HS-5 (cell line): ENCODE measurements at regions not wholly inside any gene's neighbourhood (a gene's known extent, or its start where the extent isn't known, plus 50 kb on each side); places are given as distances from the start of the nearest gene placed in this dataset.

Experiments used
- DNase-seq: peaks from one replicate; pipeline ENCODE4 v3.0.0-alpha.2; 2012; ENCODE audit warnings: low read depth

DNA sequence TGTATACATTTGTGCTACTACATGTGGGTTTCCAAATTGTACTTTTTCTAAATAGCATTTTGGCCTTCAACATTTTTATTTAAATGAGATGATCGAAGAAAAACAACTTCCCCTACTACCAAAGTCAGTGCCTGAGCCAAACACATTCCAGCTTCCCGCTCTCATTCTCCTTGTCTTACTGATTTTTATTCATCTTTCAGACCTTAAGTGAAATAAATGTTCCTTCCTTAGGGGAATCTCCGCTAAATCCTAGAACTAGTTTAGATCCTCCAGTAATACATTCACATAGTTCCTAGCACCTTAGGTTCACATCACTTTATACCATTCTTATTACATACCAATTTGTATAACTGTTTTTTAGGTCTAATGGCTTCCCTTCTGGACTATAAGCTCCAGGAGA is 122.3 kb upstream of the COL3A1 start:
- no peak for DNase-seq

DNA sequence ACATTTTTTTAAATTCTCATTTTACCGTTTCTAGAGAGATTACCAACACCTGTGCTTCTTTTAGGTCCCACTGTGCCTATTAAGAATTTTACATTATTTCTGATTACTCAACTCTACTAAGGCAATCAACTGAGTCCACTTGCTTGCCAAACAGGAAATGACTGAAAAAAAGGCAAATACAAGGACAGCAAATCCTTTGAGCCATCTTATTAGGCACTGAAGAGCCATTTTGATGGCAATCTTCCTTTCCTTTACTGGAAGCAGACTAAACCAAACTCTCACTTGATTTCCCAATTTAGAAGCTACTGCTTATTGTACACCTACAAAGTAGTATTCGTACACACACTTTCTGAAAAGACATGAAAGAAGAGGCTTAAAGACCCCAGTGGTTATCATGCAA is 121.4 kb upstream of the COL3A1 start:
- peak; percentile 18 for DNase-seq

DNA sequence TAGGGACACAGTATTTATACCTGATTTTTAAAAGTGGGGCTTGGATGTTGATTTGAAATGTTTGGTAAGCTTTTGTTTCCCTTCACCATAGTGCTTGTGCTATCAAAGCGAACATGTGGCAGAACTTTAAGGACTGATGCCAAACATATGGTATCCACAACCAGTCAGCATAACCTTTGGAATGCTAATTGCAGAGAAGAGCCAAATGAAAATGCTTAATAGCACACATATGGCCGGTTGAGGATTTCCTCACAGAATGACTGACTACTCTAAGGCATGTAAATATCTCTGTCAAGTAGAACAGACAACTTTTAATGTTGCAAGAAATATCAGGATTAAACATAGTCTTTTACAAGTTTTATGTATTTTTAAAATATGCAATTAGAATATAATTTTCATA is 120.9 kb upstream of the COL3A1 start:
- DNase-seq: peak; percentile 97

DNA sequence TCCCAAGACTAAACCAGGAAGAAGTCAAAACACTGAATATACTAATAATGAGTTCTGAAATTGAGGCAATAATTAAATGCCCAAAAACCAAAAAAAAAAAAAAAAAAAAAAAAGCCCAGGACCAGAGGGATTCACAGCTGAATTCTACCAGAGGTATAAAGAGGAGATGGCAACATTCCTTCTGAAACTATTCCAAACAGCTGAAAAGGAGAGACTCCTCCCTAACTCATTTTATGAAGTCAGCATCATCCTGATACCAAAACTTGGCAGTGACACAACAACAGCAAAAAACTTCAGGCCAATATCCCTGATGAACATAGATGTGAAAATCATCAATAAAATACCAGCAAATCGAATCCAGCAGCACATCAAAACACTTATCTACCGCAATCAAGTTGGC is 108.5 kb upstream of the COL3A1 start:
- DNase-seq: no peak

DNA sequence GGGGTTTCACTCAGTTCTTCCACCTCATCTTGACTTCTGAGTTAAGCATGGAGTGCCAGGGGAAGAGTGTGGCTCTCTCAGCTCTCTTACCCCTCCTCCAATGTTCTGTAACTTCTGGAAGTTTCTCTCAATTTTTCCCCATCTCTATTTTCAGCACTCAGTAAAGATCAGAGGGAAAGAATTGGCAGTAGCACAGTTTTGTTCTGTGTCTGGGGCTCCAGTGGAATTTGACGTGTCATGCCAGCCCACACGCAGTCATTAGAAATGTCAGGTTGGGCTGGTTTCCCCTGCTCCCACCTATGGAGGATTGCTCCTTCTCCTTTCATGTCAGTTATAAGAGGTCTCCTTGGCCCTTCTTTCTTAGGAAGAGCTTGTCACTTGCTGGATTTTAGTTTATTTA is 104.6 kb upstream of the COL3A1 start:
- no peak for DNase-seq

DNA sequence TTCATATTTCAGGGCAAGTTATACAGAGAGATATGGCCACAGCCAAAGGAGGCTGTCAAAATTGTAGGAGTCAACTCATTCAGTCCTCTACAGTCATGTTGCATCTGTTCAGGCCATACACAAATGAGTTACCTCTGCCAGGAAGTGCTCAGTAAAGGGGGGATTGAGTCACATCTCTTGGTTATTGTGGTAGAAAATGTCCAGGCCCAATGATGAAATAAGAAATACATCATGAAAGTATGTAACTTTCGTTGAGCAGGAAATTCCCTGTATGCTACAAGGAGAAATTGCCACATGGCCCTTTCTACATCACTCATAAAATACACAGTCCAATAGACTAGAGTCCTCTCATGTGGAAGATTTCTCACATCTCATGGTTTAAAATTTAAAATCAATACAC is 103.9 kb upstream of the COL3A1 start:
- peak; percentile 92 for DNase-seq

DNA sequence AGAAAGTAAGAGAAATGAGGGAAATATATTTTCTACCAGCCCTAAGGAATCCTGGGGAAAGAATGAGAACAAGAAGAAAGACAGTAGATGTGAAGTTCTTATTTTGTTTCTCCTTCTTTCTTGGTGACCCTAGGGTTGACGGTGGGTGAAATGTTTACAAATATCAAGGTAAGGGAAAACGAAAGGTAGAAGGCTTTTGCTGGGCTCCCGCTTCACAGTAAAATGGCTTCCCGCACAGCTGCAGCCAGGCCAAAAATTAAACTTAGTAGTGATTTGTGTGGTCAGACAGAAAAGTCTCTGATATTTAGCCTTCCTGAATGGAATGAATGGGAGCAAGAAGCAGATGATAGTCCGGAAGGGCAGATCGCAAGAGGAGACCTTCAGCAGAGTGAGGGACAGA is 99.1 kb upstream of the COL3A1 start:
- no peak for DNase-seq

DNA sequence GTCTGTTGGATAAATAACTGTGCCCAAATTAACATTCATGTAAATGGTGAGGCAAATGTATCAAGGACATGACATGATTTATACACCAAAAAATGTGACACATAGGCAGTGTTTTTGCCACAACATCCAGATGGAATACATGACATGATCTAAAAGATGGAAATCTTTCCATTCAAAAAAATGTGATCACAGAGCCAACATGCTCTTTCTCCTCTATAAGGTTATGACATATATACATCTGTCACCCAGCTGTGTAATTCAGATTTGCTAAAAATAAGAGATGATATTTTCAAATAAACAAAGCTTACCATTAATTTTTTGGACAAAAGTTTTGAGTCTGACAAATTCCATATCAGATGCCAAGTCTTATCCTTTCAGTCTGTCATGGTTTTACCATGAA is 95.5 kb upstream of the COL3A1 start:
- no peak for DNase-seq

DNA sequence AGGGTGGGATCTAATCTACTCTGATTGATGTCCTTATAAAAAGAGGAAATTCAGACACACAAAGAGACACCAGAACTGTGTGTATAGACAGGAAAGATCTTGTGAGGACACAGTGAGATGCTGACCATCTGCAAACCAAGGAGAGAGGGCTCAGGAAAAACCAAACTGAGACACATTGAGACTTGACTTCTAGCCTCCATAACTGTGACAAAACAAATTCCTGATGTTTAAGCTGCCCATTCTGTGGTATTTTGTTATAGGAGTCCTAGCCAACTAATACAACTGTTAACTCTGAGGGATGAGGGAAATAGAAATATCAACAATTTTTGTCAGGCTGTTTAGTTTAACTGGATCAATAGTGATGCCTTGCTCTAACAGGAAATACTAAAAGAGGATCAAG is 93.4 kb upstream of the COL3A1 start:
- DNase-seq: no peak

DNA sequence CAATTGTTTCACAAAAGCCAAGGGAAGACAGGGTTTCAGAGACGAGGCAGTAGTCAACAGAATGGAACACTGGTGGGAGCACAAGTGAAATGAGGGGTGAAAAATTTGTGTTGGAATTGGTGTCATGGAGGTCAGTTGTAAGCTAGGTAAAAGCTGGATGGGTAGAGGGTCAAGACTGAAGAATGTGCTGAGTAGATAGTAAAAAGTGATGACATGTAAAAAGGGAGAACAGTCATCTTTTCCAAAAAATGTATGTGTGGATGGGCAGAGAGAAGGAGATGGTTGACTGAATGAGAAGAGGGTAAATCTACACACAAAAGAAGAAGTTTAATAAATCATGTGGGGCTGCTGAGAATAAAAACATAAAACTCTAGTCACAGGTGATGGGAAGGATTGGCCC is 92.7 kb upstream of the COL3A1 start:
- no peak for DNase-seq

DNA sequence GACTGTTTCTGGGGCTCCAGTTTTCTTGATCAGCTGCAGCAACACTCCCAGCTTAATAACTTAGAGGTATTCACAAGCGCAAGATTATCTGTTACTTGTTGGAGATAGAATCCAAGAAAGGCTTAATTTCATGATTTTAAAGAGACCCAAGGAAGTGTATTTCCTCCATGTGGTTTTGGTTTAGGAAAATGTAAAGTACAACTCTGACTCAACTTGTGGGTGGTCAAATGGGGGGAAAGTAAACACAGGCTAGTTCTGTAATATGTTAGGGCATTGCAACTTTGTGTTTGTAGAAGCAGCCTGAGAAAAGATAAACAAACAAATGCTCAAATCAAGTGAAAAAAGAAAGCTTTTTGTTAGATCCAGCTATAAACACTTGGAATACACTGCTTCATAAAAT is 90.1 kb upstream of the COL3A1 start:
- peak; percentile 20 for DNase-seq

DNA sequence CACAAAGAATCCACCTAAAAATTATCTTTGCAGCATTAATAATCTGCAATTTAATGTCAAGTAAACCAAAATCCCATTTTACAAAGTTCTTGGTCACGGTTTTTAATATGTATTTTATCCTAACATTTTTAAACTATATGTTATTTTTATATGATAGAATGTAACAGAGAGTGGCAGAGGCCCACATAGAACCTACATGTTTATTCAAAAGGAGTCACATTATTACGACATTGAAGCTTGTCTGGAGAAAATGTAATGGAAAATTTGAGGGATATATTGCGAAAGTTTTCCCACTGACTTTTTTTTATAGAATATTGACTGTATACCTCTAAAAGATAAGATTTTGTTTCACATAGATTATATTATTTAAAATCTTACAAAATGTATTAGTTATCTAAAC is 89.7 kb upstream of the COL3A1 start:
- no peak for DNase-seq

DNA sequence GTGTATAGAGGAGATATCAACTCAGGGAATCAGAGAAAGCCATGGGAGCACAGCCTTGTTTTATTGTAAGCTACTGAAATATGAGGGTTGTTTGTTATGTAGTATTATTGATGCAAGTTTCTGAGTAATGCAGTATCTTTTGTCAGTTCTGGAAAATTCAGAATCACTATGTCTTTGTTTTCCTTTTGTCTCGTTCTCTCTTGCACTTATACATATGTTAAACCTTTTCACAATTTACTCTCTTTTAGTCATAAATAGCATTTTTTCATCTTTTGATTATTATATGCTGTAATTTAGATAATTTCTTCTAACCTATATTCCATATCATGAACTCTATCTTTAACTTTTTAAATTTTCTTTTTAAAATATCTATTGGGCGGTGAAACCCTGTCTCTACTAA is 85.0 kb upstream of the COL3A1 start:
- no peak for DNase-seq

DNA sequence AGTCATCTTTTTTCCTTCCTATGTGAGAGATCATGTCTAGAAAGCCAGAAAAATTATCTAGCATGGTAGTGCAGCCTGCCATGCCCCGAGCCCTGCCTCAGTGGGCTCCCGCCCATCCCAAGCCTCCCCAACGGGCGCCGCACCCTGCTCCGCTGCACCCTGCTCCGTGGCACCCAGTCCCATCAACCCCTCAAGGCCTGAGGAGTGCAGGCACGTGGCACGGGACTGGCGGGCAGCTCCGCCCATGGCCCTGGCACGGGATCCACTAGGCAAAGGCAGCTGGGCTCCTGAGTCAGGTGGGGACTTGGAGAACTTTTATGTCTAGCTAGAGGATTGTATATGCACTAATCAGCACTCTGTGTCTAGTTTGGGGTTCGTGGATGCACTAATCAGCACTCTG is 83.4 kb upstream of the COL3A1 start:
- no peak for DNase-seq

DNA sequence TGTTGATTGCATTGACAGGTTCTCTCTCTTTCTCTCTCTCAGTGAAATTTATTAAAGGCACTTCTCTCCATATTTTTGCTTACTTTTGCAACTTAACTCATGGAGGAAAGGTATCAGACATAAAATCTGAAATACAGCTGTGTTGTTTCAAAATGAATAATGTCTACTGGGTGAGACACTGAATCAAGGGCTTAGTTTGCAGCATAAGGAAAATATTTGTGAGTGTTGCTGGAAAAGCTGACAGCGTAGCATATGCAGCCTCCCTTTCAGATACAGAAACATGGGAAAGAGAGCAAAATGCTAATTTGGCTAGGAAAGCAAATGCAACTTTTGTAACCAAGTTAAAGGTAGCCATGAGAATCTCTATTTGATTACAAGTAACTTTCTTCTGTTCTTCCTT is 81.5 kb upstream of the COL3A1 start:
- no peak for DNase-seq

DNA sequence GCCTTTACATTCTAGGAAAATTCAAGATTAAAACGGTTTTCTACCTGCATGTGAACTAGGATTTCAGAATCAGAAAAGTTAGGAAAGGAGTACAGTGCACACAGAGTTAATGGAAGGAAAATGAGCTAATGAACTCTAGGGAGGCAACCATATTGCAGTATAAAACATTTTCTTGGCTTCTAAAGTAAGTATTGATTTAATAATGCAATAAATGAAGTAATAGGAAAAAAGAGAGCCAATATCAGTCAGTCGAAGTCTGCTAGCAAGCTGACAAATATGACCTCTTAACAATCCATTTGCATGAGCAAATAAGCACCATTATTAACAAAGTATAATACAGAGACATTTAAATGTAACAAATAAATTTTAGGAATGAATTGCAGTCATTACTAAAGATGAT is 80.2 kb upstream of the COL3A1 start:
- DNase-seq: no peak

DNA sequence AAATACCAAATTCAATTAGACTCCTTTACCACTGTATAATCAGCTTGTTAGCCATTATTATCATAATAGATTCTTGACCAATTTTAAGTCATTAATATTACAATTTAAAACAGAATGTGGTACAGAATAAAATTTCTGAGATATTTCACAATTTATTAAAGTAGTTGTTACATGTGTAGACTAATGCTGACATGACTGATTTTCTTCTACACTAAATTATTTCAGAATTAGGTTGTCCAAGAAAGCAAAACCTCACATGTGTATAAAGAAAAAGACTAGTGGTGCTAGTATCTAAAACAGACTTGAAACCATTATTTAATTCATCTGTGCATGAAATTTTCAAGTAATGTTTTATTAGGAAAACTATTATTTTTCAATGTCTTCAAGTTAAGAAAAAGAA is 79.2 kb upstream of the COL3A1 start:
- no peak for DNase-seq

DNA sequence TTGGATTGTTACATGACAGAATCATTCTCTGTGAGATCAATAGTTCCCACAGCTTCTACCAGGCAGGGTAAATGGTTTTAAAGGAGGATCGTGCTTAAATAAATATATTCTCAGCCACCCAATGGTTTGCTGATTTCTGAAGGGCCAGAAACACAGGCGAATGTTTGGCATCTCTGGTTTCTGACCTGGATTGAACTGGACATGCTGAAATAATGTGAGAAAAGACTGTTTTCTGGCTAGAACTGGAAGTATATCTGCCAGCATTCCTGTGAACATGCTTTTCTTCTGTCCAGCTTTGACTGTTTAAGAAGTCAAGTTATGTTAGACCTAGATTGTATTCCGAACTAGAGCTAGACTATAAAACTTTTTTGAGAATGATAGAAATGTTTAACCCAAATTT is 77.1 kb upstream of the COL3A1 start:
- no peak for DNase-seq

DNA sequence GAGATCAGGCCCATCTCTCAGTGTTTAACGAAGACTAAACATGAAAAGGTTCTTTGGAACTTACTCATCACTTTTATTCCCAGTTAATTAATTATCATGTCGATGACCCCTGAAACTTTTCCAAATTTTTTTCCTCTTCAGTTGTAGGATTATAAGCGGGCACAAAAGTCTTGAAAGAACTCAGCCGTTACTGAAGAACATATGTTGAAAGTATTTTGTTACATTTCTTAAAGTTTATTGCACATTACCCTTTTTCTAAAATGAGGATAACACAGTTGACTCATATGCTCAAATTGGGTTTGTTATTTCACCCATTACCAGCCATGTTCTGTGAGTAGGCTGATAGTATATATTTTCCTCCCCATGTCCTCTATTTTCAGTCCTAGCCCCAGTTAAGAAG is 75.9 kb upstream of the COL3A1 start:
- no peak for DNase-seq

DNA sequence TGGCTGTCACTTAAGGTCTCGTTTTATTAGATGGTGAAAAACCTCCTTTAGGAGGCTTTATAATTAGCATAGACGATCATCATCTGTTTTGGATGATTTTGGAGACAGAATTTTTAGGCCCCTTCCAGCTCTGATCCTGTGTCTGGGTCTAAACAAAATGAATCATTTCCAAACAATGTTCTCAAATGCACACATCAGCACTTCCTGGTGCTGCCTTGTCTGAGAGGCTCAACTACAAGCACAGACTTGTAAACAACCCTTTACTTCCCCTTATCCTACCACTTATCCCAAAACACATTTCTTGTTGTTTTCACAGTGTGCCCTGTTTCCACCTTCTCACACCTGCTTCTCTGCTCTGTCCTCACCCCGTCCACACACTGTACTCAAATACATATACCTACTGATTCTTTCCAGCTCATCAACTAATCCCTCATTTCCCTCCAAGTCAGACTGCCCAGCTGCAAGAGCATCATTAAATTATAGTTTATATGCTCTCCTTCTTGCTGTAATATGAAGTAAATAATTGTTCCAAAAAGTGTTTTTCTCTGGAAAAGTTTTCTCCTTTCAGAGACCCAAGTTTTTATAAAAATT is 71.2 kb upstream of the COL3A1 start:
- DNase-seq: no peak

DNA sequence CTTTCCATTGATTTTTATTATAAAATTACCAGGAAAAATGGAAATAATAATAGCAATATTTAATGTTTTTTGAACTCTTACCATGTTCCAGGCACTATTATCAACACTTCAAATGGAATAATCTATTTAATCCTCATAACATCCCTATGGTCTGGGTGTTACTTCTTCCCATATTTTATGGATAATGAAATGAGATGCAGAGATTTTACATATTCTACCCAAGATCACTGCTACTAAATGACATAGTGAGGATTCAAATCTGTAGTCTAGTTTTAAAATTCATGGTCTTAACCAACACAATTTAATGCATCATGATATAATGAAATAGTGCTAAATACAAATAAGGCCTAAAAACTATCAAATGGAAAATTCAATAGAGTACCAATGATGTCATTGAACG is 70.4 kb upstream of the COL3A1 start:
- DNase-seq: no peak

DNA sequence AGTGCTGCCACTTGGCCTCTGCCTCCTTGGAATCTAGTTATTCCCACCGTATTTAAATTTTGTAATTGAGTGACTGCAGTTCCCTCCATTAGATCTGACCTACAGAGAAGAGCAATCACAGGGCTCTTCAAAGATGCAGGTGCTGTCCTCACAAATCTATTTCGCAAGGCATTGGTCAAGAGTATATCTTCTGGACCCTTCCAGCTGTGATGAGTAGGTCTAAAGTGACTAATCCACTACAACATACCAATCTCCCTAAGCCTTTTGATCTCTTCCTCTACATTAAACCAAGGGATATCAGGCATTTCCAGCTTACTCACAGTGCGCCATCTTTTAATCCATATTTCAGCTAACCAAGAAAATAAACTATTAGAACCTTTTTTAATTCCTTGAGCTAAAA is 65.1 kb upstream of the COL3A1 start:
- peak; percentile 40 for DNase-seq

DNA sequence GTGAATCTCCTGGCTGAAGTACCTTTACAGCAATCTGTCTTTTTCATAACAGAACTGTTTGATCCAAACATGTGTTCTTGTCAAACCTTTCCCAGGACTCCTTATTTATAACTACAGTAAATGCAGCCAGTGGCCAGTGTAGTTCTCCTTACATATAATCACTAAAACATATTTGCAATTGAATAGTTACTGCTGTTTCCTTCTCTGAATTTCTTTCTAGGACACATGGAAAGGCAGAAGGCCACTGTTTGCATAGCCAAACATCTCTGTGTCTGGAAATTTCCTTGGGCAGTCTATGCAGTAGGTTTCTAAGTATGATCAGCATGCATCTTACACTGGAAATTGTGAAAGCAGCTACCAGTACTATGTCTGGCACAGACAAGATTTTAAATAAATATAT is 57.4 kb upstream of the COL3A1 start:
- DNase-seq: no peak

DNA sequence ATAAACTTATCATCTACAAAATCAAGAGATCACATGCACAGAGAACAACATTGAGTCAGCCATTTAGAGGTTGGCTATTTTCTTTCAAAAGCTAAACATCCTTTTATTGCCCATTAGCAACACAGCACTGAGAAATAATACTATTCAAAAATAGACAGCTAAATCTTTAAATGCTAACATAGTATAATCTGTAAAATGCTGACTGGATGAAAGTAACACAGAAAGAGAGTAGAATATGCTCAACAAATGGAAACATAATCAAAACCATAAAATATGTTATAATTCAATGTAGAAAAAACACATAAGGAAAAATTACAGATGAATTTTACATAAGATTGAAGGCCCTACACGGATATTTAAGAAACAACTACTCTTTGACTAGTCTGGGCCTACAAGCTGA is 56.5 kb upstream of the COL3A1 start:
- DNase-seq: no peak

DNA sequence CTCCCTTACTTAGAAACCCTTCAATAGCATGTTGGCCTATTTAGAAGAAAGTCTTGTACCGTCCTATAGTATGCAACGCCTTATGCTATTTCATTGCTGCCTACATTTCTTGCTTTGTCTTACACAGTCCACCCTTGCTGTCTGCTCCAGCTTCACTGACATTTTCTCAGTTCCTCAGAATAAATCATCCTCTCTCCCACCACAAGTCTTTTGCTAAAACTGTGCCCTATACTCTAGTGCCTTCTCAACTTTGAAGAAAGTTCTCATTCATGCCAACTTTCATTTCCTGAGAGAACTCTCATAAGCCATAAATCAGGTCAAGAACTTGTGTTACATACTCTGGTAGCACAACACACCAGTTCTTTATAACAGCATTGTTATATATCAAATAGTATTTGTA is 54.3 kb upstream of the COL3A1 start:
- no peak for DNase-seq
